MG63 (cell line): ENCODE measurements at regions not wholly inside any gene's neighbourhood (a gene's known extent, or its start where the extent isn't known, plus 50 kb on each side); places are given as distances from the start of the nearest gene placed in this dataset.

Experiments
- DNase-seq: peaks from one replicate; pipeline ENCODE4 v3.0.0-alpha.2; 2020
- H3K27me3 ChIP-seq: fragments of 250-450 bp; sonication (Bioruptor Pico); 2 replicates; pipeline ENCODE4 v1.5.1; 2020; ENCODE audit warnings: mild to moderate bottlenecking, moderate library complexity
- H3K36me3 ChIP-seq: fragments of 250-450 bp; sonication (Bioruptor Pico); 2 replicates; pipeline ENCODE4 v1.5.1; 2020; ENCODE audit warnings: mild to moderate bottlenecking, moderate library complexity
- H3K4me3 ChIP-seq: fragments of 250-450 bp; sonication (Bioruptor Pico); 2 replicates; pipeline ENCODE4 v1.5.1; 2020; ENCODE audit warnings: mild to moderate bottlenecking, moderate library complexity
- H3K9me3 ChIP-seq: fragments of 250-450 bp; sonication (Bioruptor Pico); 2 replicates; pipeline ENCODE4 v1.5.1; 2020; ENCODE audit warnings: mild to moderate bottlenecking, moderate library complexity

DNA sequence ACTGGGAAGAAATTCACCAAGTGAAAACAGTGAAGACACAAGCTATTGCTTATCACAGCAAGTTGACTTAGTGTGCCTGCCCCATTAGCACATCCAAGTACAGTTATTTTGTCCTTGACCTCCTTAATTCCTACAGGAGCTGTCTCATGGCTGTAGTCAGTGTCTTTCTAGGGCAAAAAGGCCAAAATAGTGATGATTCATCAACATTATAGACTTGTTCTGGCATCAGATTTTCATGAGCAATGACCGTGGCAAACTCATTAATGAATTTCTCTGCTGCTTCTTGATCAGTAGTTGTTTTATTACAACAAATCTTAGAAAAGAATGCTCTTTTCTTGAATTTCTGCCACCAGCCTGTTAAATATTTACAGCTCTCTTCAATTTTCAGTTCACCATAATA is 1169.3 kb upstream of the DDX18 start:
- no peak overlapping the region for H3K4me3 ChIP-seq
- H3K27me3 ChIP-seq: no peaks in the 10 kb centered on the region
- H3K36me3 ChIP-seq: no peaks in the 10 kb centered on the region
- DNase-seq: no peak
- peaks cover 3% of the 10 kb centered on the region; the same call in 1 of the 2 replicates for H3K9me3 ChIP-seq

DNA sequence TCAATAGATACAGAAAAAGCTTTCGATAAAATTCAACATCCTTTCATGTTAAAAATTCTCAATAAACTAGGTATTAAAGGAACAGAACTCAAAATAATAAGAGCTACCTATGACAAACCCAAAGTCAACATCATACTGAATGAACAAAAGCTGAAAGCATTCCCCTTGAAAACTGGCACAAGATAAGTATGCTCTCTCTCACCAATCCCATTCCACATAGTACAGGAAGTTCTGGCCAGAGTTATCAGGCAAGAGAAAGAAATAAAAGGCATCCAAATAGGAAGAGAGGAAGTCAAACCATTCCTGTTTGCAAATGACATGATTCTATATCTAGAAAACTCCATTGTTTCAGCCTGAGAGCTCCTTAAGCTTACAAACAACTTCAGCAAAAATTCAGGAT is 1145.8 kb upstream of the DDX18 start:
- DNase-seq: no peak
- H3K4me3 ChIP-seq: no peak overlapping the region
- peaks cover 8% of the 10 kb centered on the region for H3K9me3 ChIP-seq
- H3K36me3 ChIP-seq: no peaks in the 10 kb centered on the region
- H3K27me3 ChIP-seq: no peaks in the 10 kb centered on the region

DNA sequence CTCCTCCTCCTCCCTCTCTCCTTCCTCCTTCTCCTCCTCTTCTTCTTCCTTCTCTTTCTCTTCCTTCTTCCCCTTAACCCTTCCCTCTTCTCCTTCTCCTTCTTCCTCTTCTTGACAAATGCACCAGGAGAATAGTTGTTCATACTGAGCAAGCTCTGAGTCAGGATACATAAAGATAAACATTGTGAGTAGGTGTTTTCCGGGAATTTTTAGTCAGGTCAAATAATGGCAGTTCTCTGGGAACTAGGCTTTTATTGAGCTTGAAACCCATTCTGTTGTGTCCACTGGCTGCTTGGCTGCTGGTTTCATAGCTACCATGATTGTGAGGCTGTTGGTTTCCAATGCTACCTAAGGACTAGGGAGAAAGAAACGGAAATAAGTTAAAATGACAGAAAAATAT is 1144.7 kb upstream of the DDX18 start:
- no peaks in the 10 kb centered on the region for H3K27me3 ChIP-seq
- no peak for DNase-seq
- peaks cover 8% of the 10 kb centered on the region for H3K9me3 ChIP-seq
- H3K36me3 ChIP-seq: no peaks in the 10 kb centered on the region
- H3K4me3 ChIP-seq: no peak overlapping the region

DNA sequence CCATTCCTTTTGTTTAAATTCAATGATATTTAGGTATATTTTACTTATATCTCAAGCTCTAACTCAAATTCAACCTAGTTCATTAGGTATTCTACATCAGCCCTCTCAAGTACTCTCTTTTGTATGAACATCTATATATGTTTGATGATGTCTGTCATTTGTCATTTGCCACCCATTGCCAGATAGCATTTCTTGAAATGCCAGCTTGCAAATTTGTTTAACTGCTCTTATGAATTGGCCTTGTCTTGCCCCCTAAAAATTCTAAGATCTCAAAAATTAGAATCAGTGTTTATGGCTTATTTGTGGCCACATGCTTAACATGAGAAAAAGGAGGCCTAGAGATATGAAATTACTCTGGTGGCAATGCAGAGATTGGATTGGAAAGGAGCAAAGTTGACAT is 1140.3 kb upstream of the DDX18 start:
- no peak overlapping the region for H3K4me3 ChIP-seq
- DNase-seq: no peak
- H3K27me3 ChIP-seq: no peaks in the 10 kb centered on the region
- no peaks in the 10 kb centered on the region for H3K9me3 ChIP-seq
- H3K36me3 ChIP-seq: no peaks in the 10 kb centered on the region

DNA sequence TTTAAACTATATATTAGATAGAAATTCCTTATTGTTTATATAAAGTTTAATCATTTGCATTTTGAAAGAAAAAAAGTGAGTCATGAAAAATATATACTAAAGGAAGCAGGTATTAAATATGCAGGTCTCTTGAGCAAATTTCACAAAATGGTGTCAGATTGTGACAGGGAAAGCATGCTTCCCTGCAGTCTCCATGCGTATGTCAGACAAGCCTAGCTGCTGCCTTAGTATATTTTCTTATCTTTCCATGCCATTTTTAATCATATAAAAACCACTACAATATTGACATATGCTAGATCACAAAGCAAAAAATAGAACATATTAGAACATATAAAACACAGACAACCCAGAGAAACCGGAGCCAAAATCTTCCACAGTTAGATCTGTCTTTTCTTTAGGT is 1137.7 kb upstream of the DDX18 start:
- Histone ChIP-seq H3K4me3 (no peak overlapping the region), H3K9me3 (no peaks in the 10 kb centered on the region), H3K27me3 (no peaks in the 10 kb centered on the region), H3K36me3 (no peaks in the 10 kb centered on the region)
- no peak for DNase-seq

DNA sequence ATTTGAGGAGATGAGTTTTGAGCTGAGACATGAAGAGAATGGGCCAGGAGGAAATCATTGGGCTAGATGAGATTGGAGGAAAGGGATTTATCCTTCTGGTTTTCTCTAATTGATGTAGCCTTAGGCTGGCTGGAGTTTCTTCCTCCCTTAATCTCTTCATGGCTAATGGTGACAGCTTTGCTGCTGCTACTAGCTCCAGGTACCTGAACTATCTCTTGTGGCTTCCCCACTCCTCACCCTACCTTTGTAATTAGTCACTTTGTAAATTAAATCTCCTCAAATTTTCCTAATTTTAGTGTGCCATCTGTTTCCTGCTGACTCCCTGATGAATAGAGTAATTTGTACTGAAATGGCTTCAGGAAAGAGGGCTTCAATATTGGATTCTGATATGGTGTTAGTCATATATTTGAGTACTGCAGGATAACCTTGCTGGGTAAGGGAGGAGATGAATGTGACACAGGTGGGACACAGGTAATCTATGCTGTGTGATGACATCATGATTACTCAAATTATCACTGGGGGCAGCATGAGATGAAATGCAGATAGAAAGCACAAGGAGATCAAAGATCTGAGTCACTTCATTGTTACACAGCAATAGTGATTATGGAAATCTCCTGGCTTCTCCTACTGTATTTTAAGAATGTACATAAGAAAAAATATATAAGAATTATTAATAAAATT is 1134.1 kb upstream of the DDX18 start:
- Histone ChIP-seq H3K4me3 (no peak overlapping the region), H3K27me3 (no peaks in the 10 kb centered on the region), H3K36me3 (no peaks in the 10 kb centered on the region), H3K9me3 (no peaks in the 10 kb centered on the region)
- no peak for DNase-seq

DNA sequence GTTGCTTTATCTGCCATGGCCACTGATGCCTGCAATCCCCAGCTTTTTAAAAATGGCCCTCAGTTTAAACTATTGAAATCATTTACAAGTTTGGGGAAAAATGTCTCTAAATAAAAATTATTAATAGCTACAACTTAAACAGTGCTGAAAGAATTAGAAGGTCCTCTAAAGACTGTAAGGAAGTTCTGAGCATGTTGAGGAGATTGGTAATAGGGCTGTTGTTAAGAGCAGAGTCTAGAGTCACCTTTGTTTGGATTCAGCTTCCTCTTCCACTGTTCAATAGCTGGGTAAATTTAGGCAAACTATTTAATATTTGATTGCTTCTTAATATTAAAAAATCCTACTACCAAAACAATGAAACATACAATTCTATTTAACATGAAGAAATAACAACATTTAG is 1127.1 kb upstream of the DDX18 start:
- Histone ChIP-seq H3K27me3 (no peaks in the 10 kb centered on the region), H3K36me3 (no peaks in the 10 kb centered on the region), H3K4me3 (no peak overlapping the region), H3K9me3 (no peaks in the 10 kb centered on the region)
- no peak for DNase-seq

DNA sequence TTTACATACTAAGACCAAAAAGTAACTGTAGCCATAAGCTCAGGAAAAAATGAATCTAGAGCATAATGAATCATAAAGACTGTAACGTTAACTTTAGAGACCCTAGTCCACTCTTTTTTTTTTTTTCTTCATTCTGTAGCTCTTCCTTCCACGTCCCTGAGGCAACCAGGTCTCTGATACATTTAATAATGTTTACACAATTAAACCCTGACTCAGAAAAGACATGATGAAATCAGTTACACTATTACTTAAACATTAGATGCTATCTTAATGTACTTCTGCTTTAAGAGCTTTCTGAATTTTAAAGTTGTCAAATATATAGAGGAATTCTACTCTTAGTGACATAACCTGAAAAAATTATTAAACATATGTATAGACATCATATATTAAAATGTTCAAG is 1121.5 kb upstream of the DDX18 start:
- H3K36me3 ChIP-seq: no peaks in the 10 kb centered on the region
- no peak overlapping the region for H3K4me3 ChIP-seq
- DNase-seq: no peak
- H3K9me3 ChIP-seq: no peaks in the 10 kb centered on the region
- no peaks in the 10 kb centered on the region for H3K27me3 ChIP-seq

DNA sequence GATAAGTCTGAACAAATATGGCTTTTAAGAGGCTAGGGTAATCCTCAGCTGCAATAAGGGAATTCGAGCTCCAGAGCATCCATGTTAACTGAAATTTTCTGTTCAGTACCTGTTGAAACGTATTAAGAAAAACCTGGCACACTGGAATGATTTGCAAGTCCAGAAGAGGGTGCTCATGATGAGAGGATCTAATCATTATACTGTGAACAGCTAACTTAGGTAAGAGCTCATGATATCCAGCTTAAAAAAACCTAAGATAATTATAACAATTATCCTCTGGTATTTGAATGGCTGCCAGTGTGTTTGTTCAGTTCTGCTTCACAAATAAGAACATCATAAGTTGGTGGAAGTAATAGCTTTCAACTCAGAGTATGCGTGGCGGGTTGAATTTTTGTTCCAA is 1118.3 kb upstream of the DDX18 start:
- Histone ChIP-seq H3K36me3 (no peaks in the 10 kb centered on the region), H3K4me3 (no peak overlapping the region), H3K9me3 (no peaks in the 10 kb centered on the region), H3K27me3 (no peaks in the 10 kb centered on the region)
- no peak for DNase-seq

DNA sequence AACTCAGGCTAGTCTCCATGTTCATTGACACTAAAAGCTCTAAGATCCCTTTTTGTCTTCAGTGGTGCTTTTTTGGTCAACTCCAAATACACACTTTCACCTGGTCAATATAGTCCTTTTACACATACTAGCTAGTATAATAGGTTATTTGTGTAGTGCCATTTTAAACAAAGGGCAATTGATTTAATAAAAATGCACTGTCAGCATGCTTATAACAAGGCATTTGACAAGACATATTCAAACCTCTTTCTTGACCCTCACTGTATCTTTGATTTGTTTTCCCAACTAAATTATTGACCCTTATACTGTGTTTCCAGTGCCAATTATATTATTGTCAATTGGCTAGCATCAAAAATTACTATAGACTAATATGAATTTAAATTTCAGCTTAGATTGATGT is 1117.6 kb upstream of the DDX18 start:
- Histone ChIP-seq H3K27me3 (no peaks in the 10 kb centered on the region), H3K9me3 (no peaks in the 10 kb centered on the region), H3K36me3 (no peaks in the 10 kb centered on the region), H3K4me3 (no peak overlapping the region)
- no peak for DNase-seq

DNA sequence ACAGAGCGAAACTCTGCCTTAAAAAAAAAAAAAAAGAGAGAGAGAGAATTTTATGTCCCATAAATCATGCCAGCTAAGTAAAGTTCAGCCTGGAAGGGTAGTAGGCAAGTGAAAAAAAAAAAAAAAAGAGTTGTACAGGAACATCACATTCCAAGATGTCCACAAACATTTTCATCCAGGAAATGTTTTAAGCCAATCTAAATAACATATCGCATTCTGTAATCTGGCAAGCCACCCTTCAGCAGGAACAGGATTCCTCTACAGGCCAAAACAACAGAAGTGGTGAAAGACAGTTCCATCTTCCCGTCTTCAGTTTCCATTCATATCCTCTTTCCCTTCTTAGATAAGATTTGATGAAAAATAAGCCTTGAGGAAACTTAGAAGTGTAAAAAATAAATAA is 1108.1 kb upstream of the DDX18 start:
- DNase-seq: no peak
- no peaks in the 10 kb centered on the region for H3K27me3 ChIP-seq
- no peaks in the 10 kb centered on the region for H3K9me3 ChIP-seq
- no peak overlapping the region for H3K4me3 ChIP-seq
- H3K36me3 ChIP-seq: no peaks in the 10 kb centered on the region

DNA sequence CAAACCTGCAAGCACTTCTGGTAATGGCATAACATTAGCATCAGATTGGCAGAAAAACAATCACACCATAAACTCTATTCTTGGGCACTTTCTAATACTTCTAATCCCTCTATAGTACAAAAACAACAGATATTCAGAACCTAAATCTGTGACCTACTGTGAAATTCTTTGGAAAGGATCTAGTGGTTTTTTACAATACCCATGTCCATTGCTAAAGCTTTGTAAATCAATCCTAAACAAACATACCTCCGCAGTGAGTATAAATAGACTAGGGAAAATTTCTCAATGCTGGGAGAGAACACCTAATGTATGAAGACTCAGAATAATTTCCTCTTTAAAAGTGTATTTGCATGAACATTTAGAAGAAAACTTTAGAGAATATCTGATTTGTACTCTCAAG is 1098.5 kb upstream of the DDX18 start:
- Histone ChIP-seq H3K4me3 (no peak overlapping the region), H3K9me3 (peaks cover 2% of the 10 kb centered on the region; the same call in 1 of the 2 replicates), H3K27me3 (no peaks in the 10 kb centered on the region), H3K36me3 (no peaks in the 10 kb centered on the region)
- DNase-seq: no peak

DNA sequence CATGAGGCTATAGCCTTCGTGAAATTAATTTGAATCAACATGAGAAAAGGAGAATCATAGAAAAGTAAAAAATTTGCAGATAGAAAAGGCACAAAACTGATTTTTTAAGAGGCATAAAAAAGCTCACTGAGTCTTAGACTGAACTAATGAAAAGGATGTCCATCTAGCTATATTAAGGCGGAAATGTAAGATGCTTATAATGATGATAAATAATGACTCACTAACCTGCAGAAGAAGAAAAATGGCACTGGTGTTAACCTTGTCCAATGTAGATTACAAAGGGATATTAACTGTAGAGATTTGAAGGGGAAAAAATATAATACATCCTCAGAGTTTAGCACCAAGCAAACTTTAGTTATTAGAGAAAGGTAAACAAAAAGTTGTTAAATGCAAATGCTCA is 1098.0 kb upstream of the DDX18 start:
- Histone ChIP-seq H3K4me3 (no peak overlapping the region), H3K9me3 (peaks cover 2% of the 10 kb centered on the region; the same call in 1 of the 2 replicates), H3K36me3 (no peaks in the 10 kb centered on the region), H3K27me3 (no peaks in the 10 kb centered on the region)
- no peak for DNase-seq

DNA sequence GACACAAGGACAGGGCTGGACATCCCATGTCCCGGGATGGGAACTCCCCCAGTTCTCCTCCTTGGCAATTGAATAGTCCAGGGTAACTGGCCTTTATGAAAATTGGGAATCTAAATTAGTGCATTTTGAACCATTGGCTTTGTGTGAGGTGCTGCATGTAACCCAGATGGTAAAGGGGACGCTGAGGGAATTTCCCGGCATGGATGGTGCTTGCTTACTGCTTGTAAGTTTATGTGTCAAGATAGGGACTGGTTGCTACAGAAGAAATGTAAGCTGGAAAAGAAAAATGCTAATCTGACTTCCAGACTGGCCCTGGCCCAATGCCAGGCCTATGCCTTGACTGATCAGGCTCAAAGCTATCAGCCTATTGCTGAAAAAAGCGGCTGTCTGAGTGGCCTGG is 1096.7 kb upstream of the DDX18 start:
- H3K4me3 ChIP-seq: no peak overlapping the region
- no peak for DNase-seq
- no peaks in the 10 kb centered on the region for H3K36me3 ChIP-seq
- H3K27me3 ChIP-seq: no peaks in the 10 kb centered on the region
- H3K9me3 ChIP-seq: no peaks in the 10 kb centered on the region; the same call in 1 of the 2 replicates

DNA sequence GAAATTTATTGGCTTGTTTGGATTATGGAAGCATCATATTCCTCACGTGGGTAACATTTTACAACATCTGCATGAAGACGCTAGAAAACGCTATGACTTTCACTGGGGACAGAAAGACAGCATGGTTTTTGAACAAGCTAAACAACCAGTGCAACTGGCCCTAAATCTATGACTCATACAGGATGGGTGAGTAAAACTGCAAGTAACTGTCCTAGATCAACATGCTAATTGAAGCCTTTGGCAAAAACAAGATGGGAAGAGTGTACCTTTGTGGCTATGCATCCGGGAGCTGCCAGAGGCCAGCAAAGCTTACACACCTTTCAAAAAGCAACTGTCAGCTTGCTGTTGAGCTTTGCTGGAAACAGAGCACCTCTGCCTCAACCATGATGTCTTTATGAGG is 1096.0 kb upstream of the DDX18 start:
- no peak for DNase-seq
- H3K36me3 ChIP-seq: no peaks in the 10 kb centered on the region
- no peak overlapping the region for H3K4me3 ChIP-seq
- no peaks in the 10 kb centered on the region; the same call in 1 of the 2 replicates for H3K9me3 ChIP-seq
- H3K27me3 ChIP-seq: no peaks in the 10 kb centered on the region

DNA sequence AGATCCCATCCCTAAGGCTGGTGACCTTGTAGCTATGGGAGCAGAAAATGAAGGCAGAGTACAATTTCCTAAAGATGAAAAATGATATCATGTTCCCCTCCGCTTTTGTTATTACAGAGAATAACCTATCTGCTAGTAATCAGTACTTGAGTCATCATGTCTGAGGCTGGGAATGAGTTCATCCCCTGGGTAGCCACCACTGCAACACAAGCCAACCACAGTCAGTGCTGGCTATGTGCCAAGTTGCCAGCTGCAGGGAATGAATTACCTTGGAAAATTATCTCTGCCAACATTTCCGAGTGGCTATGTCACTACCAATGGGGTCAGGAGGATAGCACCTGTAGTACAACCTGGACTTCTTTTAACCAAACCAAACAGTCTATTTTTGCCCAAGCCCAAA is 1094.7 kb upstream of the DDX18 start:
- H3K4me3 ChIP-seq: no peak overlapping the region
- no peaks in the 10 kb centered on the region for H3K36me3 ChIP-seq
- H3K27me3 ChIP-seq: no peaks in the 10 kb centered on the region
- peak; percentile 78 for DNase-seq
- H3K9me3 ChIP-seq: no peaks in the 10 kb centered on the region; the same call in 1 of the 2 replicates

DNA sequence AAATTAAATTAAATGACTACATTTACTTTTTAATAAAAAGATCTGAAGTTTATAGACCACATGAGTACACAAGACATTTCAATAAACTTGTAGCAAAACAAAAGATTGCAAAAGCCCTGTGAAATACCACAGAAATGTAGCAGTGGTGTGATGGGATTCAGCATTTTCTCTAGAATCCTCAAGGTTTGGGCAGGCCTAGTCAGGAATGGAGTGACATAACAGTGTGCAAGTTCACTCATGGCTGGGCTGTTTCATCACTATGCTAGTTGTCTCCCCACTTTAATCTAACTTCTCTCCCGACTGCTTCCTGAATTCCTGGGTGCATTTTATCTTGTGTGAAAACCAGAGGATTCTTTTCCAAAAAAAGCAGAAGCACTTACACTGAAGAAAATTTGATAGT is 1089.9 kb upstream of the DDX18 start:
- Histone ChIP-seq H3K4me3 (no peak overlapping the region), H3K27me3 (no peaks in the 10 kb centered on the region), H3K9me3 (no peaks in the 10 kb centered on the region), H3K36me3 (no peaks in the 10 kb centered on the region)
- no peak for DNase-seq

DNA sequence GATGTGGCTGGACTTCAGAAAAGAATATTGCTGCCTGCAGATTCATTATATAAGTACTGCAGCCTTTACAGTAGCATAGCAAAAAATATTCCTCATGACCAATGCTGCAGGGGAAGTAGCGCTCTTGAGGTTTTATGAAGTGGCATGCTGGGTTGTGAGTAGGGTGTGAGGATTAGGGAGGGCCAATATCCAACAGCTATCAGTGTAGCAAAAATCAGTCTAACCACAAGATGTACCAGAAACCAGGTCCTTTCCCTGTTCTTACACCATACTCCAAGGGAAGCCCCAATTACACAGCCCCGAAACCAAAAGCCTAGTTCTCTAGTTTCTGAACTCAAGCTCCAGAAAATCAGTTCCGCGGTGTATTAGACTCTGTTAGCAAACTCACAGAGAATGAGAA is 1082.2 kb upstream of the DDX18 start:
- no peaks in the 10 kb centered on the region for H3K9me3 ChIP-seq
- H3K36me3 ChIP-seq: no peaks in the 10 kb centered on the region
- no peak overlapping the region for H3K4me3 ChIP-seq
- no peak for DNase-seq
- no peaks in the 10 kb centered on the region for H3K27me3 ChIP-seq

DNA sequence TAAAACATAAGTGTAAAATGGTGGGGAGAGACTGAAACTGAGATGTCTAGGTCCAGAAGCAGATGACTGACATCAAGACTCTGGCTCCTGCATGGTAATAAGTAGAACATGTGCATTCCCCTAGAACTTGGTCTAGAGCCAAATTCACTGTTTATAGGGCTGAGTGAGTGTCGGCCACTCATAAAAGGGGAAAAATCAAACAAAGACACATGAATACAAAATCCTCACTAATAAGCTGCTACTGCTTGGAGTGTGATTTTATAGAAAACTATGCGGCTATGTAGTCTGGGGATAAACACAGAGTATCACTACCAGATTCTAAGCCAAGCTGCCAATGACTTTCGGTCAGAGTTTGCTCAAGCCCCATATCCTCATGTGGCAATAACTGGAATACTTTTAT is 1080.8 kb upstream of the DDX18 start:
- DNase-seq: peak; percentile 31
- H3K36me3 ChIP-seq: no peaks in the 10 kb centered on the region
- H3K9me3 ChIP-seq: no peaks in the 10 kb centered on the region
- no peaks in the 10 kb centered on the region for H3K27me3 ChIP-seq
- no peak overlapping the region for H3K4me3 ChIP-seq
